ENCODE measurements at regions not wholly inside any gene's neighbourhood (a gene's known extent, or its start where the extent isn't known, plus 50 kb on each side); places are given as distances from the start of the nearest gene placed in this dataset.

DNA sequence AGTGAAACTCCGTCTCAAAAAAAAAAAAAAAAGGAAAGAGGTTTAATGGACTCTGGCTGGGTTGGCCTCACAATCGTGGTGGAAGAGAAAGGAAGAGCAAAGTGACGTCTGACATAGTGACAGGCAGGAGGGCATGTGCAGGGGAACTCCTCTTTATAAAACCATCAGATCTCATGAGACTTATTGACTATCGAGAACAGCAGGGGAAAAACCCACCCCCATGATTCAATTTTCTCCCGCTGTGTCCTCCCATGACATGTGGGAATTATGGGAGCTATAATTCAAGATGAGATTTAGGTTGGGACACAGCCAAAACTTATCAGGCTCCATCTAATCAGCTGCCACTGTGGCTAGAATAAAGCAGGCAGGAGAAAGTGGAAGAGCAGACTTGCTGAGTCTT, 610.4 kb upstream of the NUDT12 start:
- TF ChIP-seq SIN3A (IDR thresholded peaks at IDR 0.05; ENCODE audit: borderline replicate concordance, insufficient read depth, low read length) (no peak), TAF1 (IDR thresholded peaks at IDR 0.05; ENCODE audit: borderline replicate concordance, insufficient read depth, low read length) (no peak), POLR2AphosphoS5 (IDR thresholded peaks at IDR 0.05; ENCODE audit: low read depth, low read length) (no peak)
- TF ChIP-seq, protein P1, sequence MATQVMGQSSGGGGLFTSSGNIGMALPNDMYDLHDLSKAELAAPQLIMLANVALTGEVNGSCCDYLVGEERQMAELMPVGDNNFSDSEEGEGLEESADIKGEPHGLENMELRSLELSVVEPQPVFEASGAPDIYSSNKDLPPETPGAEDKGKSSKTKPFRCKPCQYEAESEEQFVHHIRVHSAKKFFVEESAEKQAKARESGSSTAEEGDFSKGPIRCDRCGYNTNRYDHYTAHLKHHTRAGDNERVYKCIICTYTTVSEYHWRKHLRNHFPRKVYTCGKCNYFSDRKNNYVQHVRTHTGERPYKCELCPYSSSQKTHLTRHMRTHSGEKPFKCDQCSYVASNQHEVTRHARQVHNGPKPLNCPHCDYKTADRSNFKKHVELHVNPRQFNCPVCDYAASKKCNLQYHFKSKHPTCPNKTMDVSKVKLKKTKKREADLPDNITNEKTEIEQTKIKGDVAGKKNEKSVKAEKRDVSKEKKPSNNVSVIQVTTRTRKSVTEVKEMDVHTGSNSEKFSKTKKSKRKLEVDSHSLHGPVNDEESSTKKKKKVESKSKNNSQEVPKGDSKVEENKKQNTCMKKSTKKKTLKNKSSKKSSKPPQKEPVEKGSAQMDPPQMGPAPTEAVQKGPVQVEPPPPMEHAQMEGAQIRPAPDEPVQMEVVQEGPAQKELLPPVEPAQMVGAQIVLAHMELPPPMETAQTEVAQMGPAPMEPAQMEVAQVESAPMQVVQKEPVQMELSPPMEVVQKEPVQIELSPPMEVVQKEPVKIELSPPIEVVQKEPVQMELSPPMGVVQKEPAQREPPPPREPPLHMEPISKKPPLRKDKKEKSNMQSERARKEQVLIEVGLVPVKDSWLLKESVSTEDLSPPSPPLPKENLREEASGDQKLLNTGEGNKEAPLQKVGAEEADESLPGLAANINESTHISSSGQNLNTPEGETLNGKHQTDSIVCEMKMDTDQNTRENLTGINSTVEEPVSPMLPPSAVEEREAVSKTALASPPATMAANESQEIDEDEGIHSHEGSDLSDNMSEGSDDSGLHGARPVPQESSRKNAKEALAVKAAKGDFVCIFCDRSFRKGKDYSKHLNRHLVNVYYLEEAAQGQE (IDR thresholded peaks at IDR 0.05; ENCODE audit: insufficient read depth in 1 of 2, low read depth in 2 of 2, low read length in 2 of 2) = no peak

All from PFSK-1 (cell line).